ENCODE measurements at regions not wholly inside any gene's neighbourhood (a gene's known extent, or its start where the extent isn't known, plus 50 kb on each side); places are given as distances from the start of the nearest gene placed in this dataset.

- TF ChIP-seq CTCF (IDR thresholded peaks at IDR 0.05 in 2 of 3, conservative IDR thresholded peaks at IDR 0.05 in 1 of 3; ENCODE audit: control insufficient read depth in 2 of 3, extremely low read depth in 1 of 3, insufficient read depth in 1 of 3, low read depth in 3 of 3, low read length in 3 of 3) (no peak), TAF1 (IDR thresholded peaks at IDR 0.05; ENCODE audit: borderline replicate concordance, low read depth, low read length) (no peak), REST (IDR thresholded peaks at IDR 0.05; ENCODE audit: low read depth, low read length) (no peak), SMC3 (IDR thresholded peaks at IDR 0.05; ENCODE audit: borderline replicate concordance, low read length) (no peak), ZNF24 (IDR thresholded peaks at IDR 0.05) (no peak), EZH2 (IDR thresholded peaks at IDR 0.05; ENCODE audit: borderline replicate concordance, control insufficient read depth, low read depth, low read length) (no peak), GABPA (IDR thresholded peaks at IDR 0.05; ENCODE audit: low read depth) (no peak), USF1 (IDR thresholded peaks at IDR 0.05; ENCODE audit: borderline replicate concordance, extremely low read length, insufficient read depth, low read depth, low read length) (no peak), NFYB (IDR thresholded peaks at IDR 0.05; ENCODE audit: insufficient read depth, low read depth, low read length) (no peak)
Observed at GRCh38 chr13:64397701-64398100, 2832.4 kb downstream of the PCDH9 start.
